Activated naive CD4-positive, alpha-beta T cell treated with anti-CD3 and anti-CD28 coated beads, Interleukin-2, amount 50 U/mL, for 72 hours (primary cell): ENCODE measurements at regions not wholly inside any gene's neighbourhood (a gene's known extent, or its start where the extent isn't known, plus 50 kb on each side); places are given as distances from the start of the nearest gene placed in this dataset.
A peak's percentile ranks its signal among the peaks of the same experiment; 100 is the strongest.

Experiments used
- ATAC-seq, 2 donors: fragments of 150-1000 bp; cut with Tn5 transposase; 2 replicates each; pipeline ENCODE4 v1.10.0; 2021; ENCODE audit warnings: mild to moderate bottlenecking in 2 of 2, moderate library complexity in 2 of 2
- DNase-seq, 2 donors: peaks; one replicate each; pipeline ENCODE4 v3.0.0; 2021 to 2022; ENCODE audit warnings: low spot score in 2 of 2
- H3K27ac Mint-ChIP-seq, 2 donors: one replicate each; pipeline ENCODE4 v1.8.0; 2022; ENCODE audit warnings: mild to moderate bottlenecking in 2 of 2, mixed read lengths in 2 of 2
- H3K36me3 Mint-ChIP-seq, 2 donors: one replicate each; pipeline ENCODE4 v1.8.0; 2022; ENCODE audit warnings: mixed read lengths in 2 of 2
- H3K9me3 Mint-ChIP-seq, 2 donors: one replicate each; pipeline ENCODE4 v1.8.0; 2022; ENCODE audit warnings: mixed read lengths in 2 of 2

GRCh38 chrX:8890794-8891193 is 89.6 kb upstream of the FAM9A start:
- peaks cover 0 to 3% of the 10 kb centered on the region in 2 donors for H3K9me3 Mint-ChIP-seq
- ATAC-seq (no peak), DNase-seq (no peak)
- H3K36me3 Mint-ChIP-seq = no peaks in the 10 kb centered on the region
- no peak overlapping the region for H3K27ac Mint-ChIP-seq

- Mint-ChIP-seq H3K36me3 (no peaks in the 10 kb centered on the region), H3K27ac (no peak overlapping the region), H3K9me3 (no peaks in the 10 kb centered on the region)
- ATAC-seq (no peak), DNase-seq (no peak)
Measured at GRCh38 chrX:8887004-8887403, 85.8 kb upstream of the FAM9A start.

- ATAC-seq (no peak), DNase-seq (peak in 1 of 2 donors; percentile 13)
- H3K27ac Mint-ChIP-seq = no peak overlapping the region
- no peaks in the 10 kb centered on the region for H3K9me3 Mint-ChIP-seq
- H3K36me3 Mint-ChIP-seq = no peaks in the 10 kb centered on the region
Measured at GRCh38 chrX:8879750-8880149, 78.6 kb upstream of the FAM9A start.

GRCh38 chrX:8873956-8874355 is 72.8 kb upstream of the FAM9A start:
- ATAC-seq (no peak), DNase-seq (no peak)
- H3K9me3 Mint-ChIP-seq = no peaks in the 10 kb centered on the region

GRCh38 chrX:8873102-8873501 is 71.9 kb upstream of the FAM9A start:
- Mint-ChIP-seq H3K9me3 (no peaks in the 10 kb centered on the region), H3K27ac (no peak overlapping the region), H3K36me3 (no peaks in the 10 kb centered on the region)
- no peak for DNase-seq
- no peak for ATAC-seq

More at GRCh38 chrX:8873956-8874355, 72.8 kb upstream of the FAM9A start:
- H3K36me3 Mint-ChIP-seq = no peaks in the 10 kb centered on the region
- no peak overlapping the region for H3K27ac Mint-ChIP-seq

GRCh38 chrX:8870411-8870810 is 69.2 kb upstream of the FAM9A start:
- ATAC-seq = no peak
- DNase-seq = no peak
- Mint-ChIP-seq H3K36me3 (no peaks in the 10 kb centered on the region), H3K27ac (no peak overlapping the region), H3K9me3 (no peaks in the 10 kb centered on the region)

GRCh38 chrX:8869812-8870211 is 68.6 kb upstream of the FAM9A start:
- no peaks in the 10 kb centered on the region for H3K36me3 Mint-ChIP-seq
- ATAC-seq (no peak), DNase-seq (no peak)
- H3K9me3 Mint-ChIP-seq = no peaks in the 10 kb centered on the region
- peak overlapping the region in 1 of 2 donors; percentile 87 for H3K27ac Mint-ChIP-seq

- no peak for ATAC-seq
- no peak overlapping the region for H3K27ac Mint-ChIP-seq
- H3K9me3 Mint-ChIP-seq = no peaks in the 10 kb centered on the region
- DNase-seq = no peak
- no peaks in the 10 kb centered on the region for H3K36me3 Mint-ChIP-seq
Measured at GRCh38 chrX:8868906-8869305, 67.7 kb upstream of the FAM9A start.

- DNase-seq = no peak
- no peak for ATAC-seq
- H3K9me3 Mint-ChIP-seq = no peaks in the 10 kb centered on the region
- H3K27ac Mint-ChIP-seq = no peak overlapping the region
- H3K36me3 Mint-ChIP-seq = no peaks in the 10 kb centered on the region
Measured at GRCh38 chrX:8868070-8868773, 67.0 kb upstream of the FAM9A start.

GRCh38 chrX:8867406-8867805 is 66.2 kb upstream of the FAM9A start:
- DNase-seq = no peak
- H3K27ac Mint-ChIP-seq = no peak overlapping the region

GRCh38 chrX:8864161-8864560 is 63.0 kb upstream of the FAM9A start:
- no peak for ATAC-seq
- Mint-ChIP-seq H3K27ac (no peak overlapping the region), H3K36me3 (no peaks in the 10 kb centered on the region), H3K9me3 (no peaks in the 10 kb centered on the region)
- DNase-seq = no peak

More at GRCh38 chrX:8867406-8867805, 66.2 kb upstream of the FAM9A start:
- H3K9me3 Mint-ChIP-seq = no peaks in the 10 kb centered on the region
- no peak for ATAC-seq
- H3K36me3 Mint-ChIP-seq = no peaks in the 10 kb centered on the region

GRCh38 chrX:8861908-8862307 is 60.7 kb upstream of the FAM9A start:
- Mint-ChIP-seq H3K9me3 (no peaks in the 10 kb centered on the region), H3K36me3 (no peaks in the 10 kb centered on the region), H3K27ac (no peak overlapping the region)
- DNase-seq = no peak
- no peak for ATAC-seq

GRCh38 chrX:8851231-8851886 is 50.2 kb upstream of the FAM9A start:
- Mint-ChIP-seq H3K36me3 (no peaks in the 10 kb centered on the region), H3K9me3 (no peaks in the 10 kb centered on the region), H3K27ac (no peak overlapping the region)
- ATAC-seq = no peak
- no peak for DNase-seq
